Duodenal mucosa (tissue), 2 donors: ENCODE measurements at regions not wholly inside any gene's neighbourhood (a gene's known extent, or its start where the extent isn't known, plus 50 kb on each side); places are given as distances from the start of the nearest gene placed in this dataset.

Source experiments
- H3K27ac ChIP-seq: one replicate; pipeline ENCODE4 v1.7.0; 2013; ENCODE audit warnings: low read depth, low read length
- H3K27me3 ChIP-seq, 2 donors: one replicate each; pipeline ENCODE4 v1.7.0; 2013; ENCODE audit warnings: low read length in 2 of 2, control low read depth in 1 of 2; ENCODE audit not compliant: insufficient read depth in 2 of 2, control insufficient read depth in 1 of 2
- H3K36me3 ChIP-seq, 2 donors: one replicate each; pipeline ENCODE4 v1.7.0; 2013; ENCODE audit warnings: low read length in 2 of 2, control low read depth in 1 of 2; ENCODE audit not compliant: insufficient read depth in 2 of 2, control insufficient read depth in 1 of 2
- H3K4me1 ChIP-seq, 2 donors: one replicate each; pipeline ENCODE4 v1.7.0; 2013; ENCODE audit warnings: low read length in 2 of 2, control low read depth in 1 of 2; ENCODE audit not compliant: insufficient read depth in 2 of 2, control insufficient read depth in 1 of 2
- H3K4me3 ChIP-seq, 2 donors: one replicate each; pipeline ENCODE4 v1.7.0; 2013; ENCODE audit warnings: low read length in 2 of 2, low read depth in 1 of 2
- H3K9ac ChIP-seq, 2 donors: one replicate each; pipeline ENCODE4 v1.7.0; 2013; ENCODE audit warnings: low read length in 2 of 2, low read depth in 1 of 2
- H3K9me3 ChIP-seq, 2 donors: one replicate each; pipeline ENCODE4 v1.7.0; 2013; ENCODE audit warnings: low read length in 2 of 2, control low read depth in 1 of 2; ENCODE audit not compliant: control insufficient read depth in 1 of 2

- no peak overlapping the region for H3K27ac ChIP-seq
- no peaks in the 10 kb centered on the region for H3K9me3 ChIP-seq
- H3K4me3 ChIP-seq = no peak overlapping the region
- peaks cover 7 to 12% of the 10 kb centered on the region in 2 donors for H3K27me3 ChIP-seq
- no peaks in the 10 kb centered on the region for H3K4me1 ChIP-seq
- no peaks in the 10 kb centered on the region for H3K36me3 ChIP-seq
- no peak overlapping the region for H3K9ac ChIP-seq
Measured at GRCh38 chr1:11373895-11374747, 101.1 kb downstream of the UBIAD1 start.

- H3K4me1 ChIP-seq = no peaks in the 10 kb centered on the region
- H3K27me3 ChIP-seq = peaks cover 11 to 18% of the 10 kb centered on the region in 2 donors
- H3K9me3 ChIP-seq = no peaks in the 10 kb centered on the region
- no peaks in the 10 kb centered on the region for H3K36me3 ChIP-seq
- H3K4me3 ChIP-seq = no peak overlapping the region
- no peak overlapping the region for H3K9ac ChIP-seq
- H3K27ac ChIP-seq = no peak overlapping the region
Measured at GRCh38 chr1:11374748-11375110, 101.7 kb downstream of the UBIAD1 start.

GRCh38 chr1:11377001-11377583 lies 101.9 kb upstream of the DISP3 start:
- no peaks in the 10 kb centered on the region for H3K4me1 ChIP-seq
- no peaks in the 10 kb centered on the region for H3K9me3 ChIP-seq
- no peak overlapping the region for H3K4me3 ChIP-seq
- H3K27me3 ChIP-seq = peaks cover 13 to 15% of the 10 kb centered on the region in 2 donors
- no peak overlapping the region for H3K27ac ChIP-seq
- H3K36me3 ChIP-seq = no peaks in the 10 kb centered on the region
- H3K9ac ChIP-seq = no peak overlapping the region

GRCh38 chr1:11377954-11378353 lies 101.0 kb upstream of the DISP3 start:
- H3K27ac ChIP-seq = no peak overlapping the region
- H3K9me3 ChIP-seq = no peaks in the 10 kb centered on the region
- H3K4me1 ChIP-seq = no peaks in the 10 kb centered on the region
- H3K36me3 ChIP-seq = no peaks in the 10 kb centered on the region
- no peak overlapping the region for H3K4me3 ChIP-seq
- H3K9ac ChIP-seq = no peak overlapping the region
- peaks cover 11 to 15% of the 10 kb centered on the region in 2 donors for H3K27me3 ChIP-seq

GRCh38 chr1:11379851-11380250 lies 99.1 kb upstream of the DISP3 start:
- Histone ChIP-seq H3K9me3 (no peaks in the 10 kb centered on the region), H3K4me3 (no peak overlapping the region), H3K4me1 (no peaks in the 10 kb centered on the region), H3K9ac (no peak overlapping the region), H3K27me3 (peaks cover 9 to 25% of the 10 kb centered on the region in 2 donors), H3K36me3 (no peaks in the 10 kb centered on the region), H3K27ac (no peak overlapping the region)

- H3K27ac ChIP-seq = no peak overlapping the region
Measured at GRCh38 chr1:11380500-11380899, 98.5 kb upstream of the DISP3 start.

GRCh38 chr1:11383553-11384169 lies 95.3 kb upstream of the DISP3 start:
- H3K36me3 ChIP-seq = no peaks in the 10 kb centered on the region
- H3K27ac ChIP-seq = no peak overlapping the region
- no peaks in the 10 kb centered on the region for H3K9me3 ChIP-seq
- H3K4me3 ChIP-seq = no peak overlapping the region
- H3K4me1 ChIP-seq = no peaks in the 10 kb centered on the region
- peaks cover 29 to 46% of the 10 kb centered on the region in 2 donors for H3K27me3 ChIP-seq
- H3K9ac ChIP-seq = no peak overlapping the region

More at GRCh38 chr1:11380500-11380899, 98.5 kb upstream of the DISP3 start:
- Histone ChIP-seq H3K4me1 (no peaks in the 10 kb centered on the region), H3K27me3 (peaks cover 16 to 29% of the 10 kb centered on the region in 2 donors), H3K9me3 (no peaks in the 10 kb centered on the region), H3K36me3 (no peaks in the 10 kb centered on the region), H3K9ac (no peak overlapping the region), H3K4me3 (no peak overlapping the region)

- peaks cover 29 to 46% of the 10 kb centered on the region in 2 donors for H3K27me3 ChIP-seq
Measured at GRCh38 chr1:11384170-11384554, 94.8 kb upstream of the DISP3 start.

GRCh38 chr1:11387829-11388228 lies 91.1 kb upstream of the DISP3 start:
- Histone ChIP-seq H3K36me3 (no peaks in the 10 kb centered on the region), H3K4me3 (no peak overlapping the region), H3K27me3 (peaks cover 44 to 52% of the 10 kb centered on the region in 2 donors), H3K9me3 (no peaks in the 10 kb centered on the region), H3K9ac (no peak overlapping the region), H3K27ac (no peak overlapping the region), H3K4me1 (no peaks in the 10 kb centered on the region)

More at GRCh38 chr1:11384170-11384554, 94.8 kb upstream of the DISP3 start:
- H3K9ac ChIP-seq = no peak overlapping the region
- no peak overlapping the region for H3K27ac ChIP-seq
- no peak overlapping the region for H3K4me3 ChIP-seq
- H3K36me3 ChIP-seq = no peaks in the 10 kb centered on the region
- no peaks in the 10 kb centered on the region for H3K4me1 ChIP-seq
- H3K9me3 ChIP-seq = no peaks in the 10 kb centered on the region

- no peaks in the 10 kb centered on the region for H3K36me3 ChIP-seq
- H3K4me1 ChIP-seq = no peaks in the 10 kb centered on the region
- H3K27me3 ChIP-seq = peaks cover 50 to 56% of the 10 kb centered on the region in 2 donors
- no peaks in the 10 kb centered on the region for H3K9me3 ChIP-seq
- H3K27ac ChIP-seq = no peak overlapping the region
- no peak overlapping the region for H3K4me3 ChIP-seq
- H3K9ac ChIP-seq = no peak overlapping the region
Measured at GRCh38 chr1:11388617-11389016, 90.3 kb upstream of the DISP3 start.
